DMS53 treated with DMSO at 0.1 percent for 48 hours (cell line): ENCODE measurements at regions not wholly inside any gene's neighbourhood (a gene's known extent, or its start where the extent isn't known, plus 50 kb on each side); places are given as distances from the start of the nearest gene placed in this dataset.
A peak's percentile ranks its signal among the peaks of the same experiment; 100 is the strongest.

Experiments used
- DNase-seq: peaks from one replicate; lab custom pipeline; 2025; ENCODE audit not compliant: unreplicated experiment; lab: John Stamatoyannopoulos, UW

DNA sequence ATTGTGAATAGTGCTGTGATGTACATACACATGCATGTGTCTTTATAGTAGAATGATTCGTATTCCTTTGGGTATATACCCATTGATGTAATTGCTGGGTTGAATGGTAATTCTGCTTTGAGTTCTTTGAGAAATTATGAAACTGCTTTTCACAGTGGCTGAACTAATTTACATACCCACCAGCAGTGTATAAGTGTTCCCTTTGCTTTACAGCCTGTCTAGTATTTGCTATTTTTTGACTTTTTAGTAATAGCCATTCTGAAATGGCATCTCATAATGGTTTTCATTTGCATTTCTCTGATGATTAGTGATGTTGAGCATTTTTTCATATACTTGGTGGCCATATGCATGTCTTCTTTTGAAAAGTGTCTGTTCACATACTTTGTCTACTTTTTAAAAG lies 54.5 kb upstream of the FAM78B start:
- DNase-seq, result no peak

DNA sequence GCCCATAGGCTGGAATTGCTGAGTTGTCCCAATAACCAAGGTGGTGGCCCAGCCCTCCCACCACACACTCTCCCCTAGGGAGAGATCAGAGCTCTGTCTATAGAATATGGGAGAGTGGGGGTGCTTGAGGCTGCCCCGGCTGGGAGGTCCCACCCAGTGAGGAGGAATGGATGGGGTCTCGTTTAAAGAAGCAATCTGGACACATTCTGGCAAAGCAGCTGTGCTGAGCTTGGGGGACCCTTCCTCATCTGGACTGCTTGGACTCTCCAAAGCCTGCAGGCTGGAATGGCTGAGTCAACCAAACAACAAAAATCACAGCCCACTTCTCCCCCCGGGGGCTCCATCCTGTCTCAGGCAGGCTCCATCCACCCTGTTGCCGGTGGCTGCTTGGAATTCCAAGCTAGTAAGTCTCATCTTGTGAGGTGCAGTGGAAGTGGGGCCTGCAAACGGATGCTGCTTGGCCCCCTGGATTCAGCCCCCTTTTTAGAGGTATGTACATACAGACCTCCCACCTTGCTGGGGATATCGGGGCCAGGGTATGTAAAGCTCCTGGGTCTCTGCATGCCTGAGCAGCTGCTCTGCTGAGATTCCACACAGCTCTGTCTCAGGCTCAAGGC lies 67.1 kb upstream of the FAM78B start:
- DNase-seq, result no peak

GRCh38 chr1:166235728-166236127 lies 68.9 kb upstream of the FAM78B start:
- DNase-seq, result no peak

DNA sequence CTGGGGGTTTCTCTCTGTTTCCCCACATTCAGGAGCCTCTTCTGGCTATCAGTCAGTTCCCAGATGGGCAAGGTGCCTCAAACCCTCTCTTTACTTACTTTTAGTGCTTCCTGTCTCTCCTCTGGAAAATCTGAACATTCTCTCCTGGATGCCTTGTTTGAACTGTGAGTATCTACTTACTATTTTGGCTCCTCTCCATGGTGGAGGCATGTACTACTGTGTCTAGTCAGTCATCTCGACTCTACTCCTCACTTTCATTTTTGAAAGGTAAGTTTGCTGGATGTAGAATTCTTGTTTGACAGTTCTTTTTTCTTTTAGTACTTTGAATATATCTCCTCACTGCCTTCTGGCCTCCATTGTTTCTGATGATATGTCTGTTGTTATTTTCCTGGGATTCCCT lies 70.9 kb upstream of the FAM78B start:
- peak; percentile 5 for DNase-seq

- DNase-seq, result no peak
Measured at GRCh38 chr1:166253076-166253779, 86.4 kb upstream of the FAM78B start.

GRCh38 chr1:166258017-166258416 lies 91.2 kb upstream of the FAM78B start:
- DNase-seq, result no peak

DNA sequence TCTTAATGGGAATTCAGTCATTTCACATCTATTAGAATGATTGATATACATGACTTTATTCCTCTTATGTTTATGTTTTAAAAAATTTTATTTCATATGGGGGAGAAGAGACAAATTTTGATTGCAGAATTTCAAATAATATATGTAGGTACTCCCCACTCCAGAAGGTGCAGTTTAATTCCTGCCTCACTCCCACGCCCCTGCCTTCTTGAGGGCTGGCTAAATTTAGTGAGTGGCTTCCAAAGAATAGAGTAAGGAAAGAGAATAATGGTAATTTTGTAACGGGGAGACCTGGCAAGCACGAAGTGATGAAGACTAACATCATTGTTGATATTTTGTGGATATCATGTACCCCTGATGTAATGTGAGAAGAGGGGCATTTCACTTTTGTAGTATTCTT lies 94.7 kb upstream of the FAM78B start:
- DNase-seq, result no peak

GRCh38 chr1:166270476-166271150 lies 103.8 kb upstream of the FAM78B start:
- DNase-seq, result no peak

GRCh38 chr1:166271151-166271538 lies 104.3 kb upstream of the FAM78B start:
- no peak for DNase-seq

GRCh38 chr1:166272155-166272554 lies 105.4 kb upstream of the FAM78B start:
- DNase-seq, result no peak

- DNase-seq, result no peak
Measured at GRCh38 chr1:166272851-166273250, 106.0 kb upstream of the FAM78B start.

DNA sequence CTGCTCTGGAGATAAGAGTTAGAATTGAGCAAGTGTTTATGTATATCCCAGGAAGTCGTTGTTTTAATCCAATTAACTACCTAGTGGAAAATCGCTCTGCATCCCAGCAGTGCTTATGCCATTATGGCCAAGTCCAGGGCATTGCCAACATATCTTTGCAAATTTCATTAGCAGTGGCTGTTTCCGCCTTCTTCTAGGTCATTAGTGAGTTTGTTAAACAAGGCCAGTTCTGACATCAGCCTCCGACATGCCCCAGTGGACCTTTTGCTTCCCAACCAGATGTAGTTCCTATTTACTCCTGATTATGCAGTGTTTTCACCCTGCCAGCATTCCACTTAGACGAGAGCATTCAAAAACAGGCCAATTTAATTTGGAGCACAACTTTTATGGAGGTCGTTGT lies 106.8 kb upstream of the FAM78B start:
- DNase-seq, result no peak

DNA sequence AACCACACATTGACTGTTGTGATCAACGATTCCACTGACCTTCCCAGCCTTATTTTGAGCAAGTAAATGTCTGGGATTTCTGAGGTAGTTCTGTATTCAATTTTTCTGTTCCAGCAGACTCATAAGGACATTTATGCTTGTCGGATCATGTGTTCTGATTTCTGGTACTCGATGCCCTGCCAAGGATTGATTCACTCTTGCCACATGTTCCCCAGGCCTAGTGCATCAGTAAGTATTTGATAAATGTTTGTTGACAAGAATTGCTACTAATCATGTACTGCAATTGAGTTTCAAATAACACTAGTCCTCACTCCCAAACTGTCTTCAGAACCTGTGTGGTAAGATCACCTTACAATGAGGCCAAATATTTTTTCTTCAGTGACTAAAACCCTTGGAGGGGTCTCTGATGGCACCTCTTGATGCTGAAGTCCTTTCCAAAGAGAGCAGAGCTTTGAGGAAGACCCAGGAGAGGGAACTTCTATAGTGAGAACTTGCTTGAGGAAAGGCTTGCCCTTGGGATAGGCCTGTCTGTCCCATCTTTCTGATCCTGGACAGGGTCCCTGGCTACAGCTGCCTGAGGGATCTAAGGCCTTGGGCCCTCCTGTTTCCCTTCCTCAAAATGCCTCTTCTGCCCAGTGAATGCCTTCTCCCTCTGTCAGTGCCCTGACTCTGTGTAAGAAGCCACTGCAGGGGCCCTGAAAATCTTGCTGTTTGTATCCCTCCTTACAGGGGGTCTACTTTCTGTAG lies 115.8 kb upstream of the FAM78B start:
- DNase-seq, result no peak

GRCh38 chr1:166283190-166283589 lies 116.4 kb upstream of the FAM78B start:
- DNase-seq, result no peak

DNA sequence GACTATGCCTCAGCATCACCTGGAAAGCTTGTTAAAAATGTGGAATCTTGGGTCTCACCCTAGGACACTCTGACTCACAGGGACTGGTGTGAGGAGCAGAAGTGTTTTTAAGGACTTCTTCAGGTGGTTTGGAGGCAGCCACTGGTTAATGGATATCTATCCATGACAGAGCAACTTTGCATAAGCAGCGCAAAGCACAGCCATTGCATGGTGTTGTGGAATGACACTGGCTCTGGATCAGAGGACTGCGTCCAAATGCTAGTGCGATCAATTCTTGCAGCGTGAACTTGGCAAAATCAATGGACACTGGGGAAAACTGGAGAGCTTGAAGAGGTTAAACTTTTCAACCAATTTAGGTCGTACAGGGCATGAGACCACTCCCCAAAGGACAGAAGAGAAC lies 116.8 kb upstream of the FAM78B start:
- no peak for DNase-seq

DNA sequence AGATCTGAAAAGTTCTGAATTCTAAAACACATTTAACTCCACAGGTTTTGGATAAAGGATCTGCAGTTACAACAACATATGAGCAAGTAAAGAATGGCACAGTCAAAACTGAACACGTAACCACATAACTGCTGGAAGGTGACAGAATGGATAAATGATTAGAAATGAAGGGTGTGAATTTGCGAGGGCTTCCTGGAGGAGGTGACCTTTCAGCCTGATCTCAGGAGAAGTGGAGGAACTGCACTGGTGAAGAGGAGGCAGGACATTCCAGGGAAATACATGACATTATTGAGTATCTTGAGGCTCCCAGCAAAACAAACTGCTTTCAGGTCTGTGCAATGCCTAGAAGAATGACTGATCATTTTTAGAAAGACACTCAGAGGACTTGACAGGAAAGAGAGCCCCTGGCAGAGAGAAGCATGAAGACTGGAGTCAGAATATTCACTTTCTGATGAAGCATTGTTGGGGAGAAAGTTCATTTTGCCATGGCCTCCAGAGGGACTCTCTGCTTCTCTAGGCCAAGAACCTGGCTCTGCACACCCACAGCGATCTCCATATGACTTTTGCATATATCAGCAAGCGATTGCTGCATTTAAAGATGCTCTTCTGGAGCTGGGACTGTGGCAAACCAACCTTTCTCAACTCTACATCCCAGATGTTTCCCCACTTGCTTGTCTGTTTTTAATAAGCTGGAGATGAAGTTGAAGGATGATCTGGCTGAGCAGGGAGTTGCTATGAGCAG lies 122.7 kb upstream of the FAM78B start:
- DNase-seq, result no peak

DNA sequence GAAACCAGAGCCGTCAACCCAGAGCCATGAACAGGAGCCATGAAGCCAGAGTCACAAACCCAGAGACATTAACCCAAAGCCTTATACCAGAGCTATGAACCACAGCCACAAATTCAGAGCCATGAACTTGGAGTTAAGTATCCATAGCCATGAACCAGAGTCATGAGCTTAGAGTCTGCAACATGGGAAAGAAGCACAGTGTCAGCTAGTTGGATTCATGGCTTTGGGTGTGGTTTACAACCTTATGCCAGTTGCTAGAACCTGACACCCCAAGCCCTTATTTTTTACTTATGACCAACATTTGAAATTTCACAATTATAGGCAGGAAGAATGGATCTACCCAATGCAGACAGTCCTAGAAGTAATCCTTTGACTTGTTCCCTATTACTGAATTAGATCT lies 128.9 kb upstream of the FAM78B start:
- no peak for DNase-seq

GRCh38 chr1:166297993-166298392 lies 131.2 kb upstream of the FAM78B start:
- DNase-seq, result no peak

- no peak for DNase-seq
Measured at GRCh38 chr1:166300767-166301166, 134.0 kb upstream of the FAM78B start.

- no peak for DNase-seq
Measured at GRCh38 chr1:166302989-166303758, 136.4 kb upstream of the FAM78B start.
